KOPT-K1 (cell line): ENCODE measurements at regions not wholly inside any gene's neighbourhood (a gene's known extent, or its start where the extent isn't known, plus 50 kb on each side); places are given as distances from the start of the nearest gene placed in this dataset.
"Not testable (repeated sequence)": the region's sequence is repeated elsewhere in the genome, so short reads cannot be mapped to it uniquely, and the experiment has no call there.

Source experiments
- H3K27ac ChIP-seq: fragments of 200-600 bp; sonication (generic); 2 replicates; pipeline ENCODE4 v1.5.1; 2016; ENCODE audit warnings: antibody characterized with exemption, mild to moderate bottlenecking, low read depth, low read length; ENCODE audit not compliant: poor library complexity, severe bottlenecking
- H3K36me3 ChIP-seq: fragments of 200-600 bp; sonication (generic); 2 replicates; pipeline ENCODE4 v1.5.1; 2017; ENCODE audit warnings: antibody characterized with exemption, mild to moderate bottlenecking, low read length, moderate library complexity; ENCODE audit not compliant: insufficient read depth
- H3K9me3 ChIP-seq: fragments of 200-600 bp; sonication (generic); 2 replicates; pipeline ENCODE4 v1.5.1; 2017; ENCODE audit warnings: antibody characterized with exemption, low read length, mild to moderate bottlenecking; ENCODE audit not compliant: insufficient read depth, poor library complexity, severe bottlenecking

GRCh38 chr3:22360970-22361369 lies 610.0 kb upstream of the ZNF385D start:
- Histone ChIP-seq H3K9me3 (no peaks in the 10 kb centered on the region), H3K27ac (no peak overlapping the region), H3K36me3 (no peaks in the 10 kb centered on the region)

- no peaks in the 10 kb centered on the region for H3K36me3 ChIP-seq
- no peak overlapping the region for H3K27ac ChIP-seq
- H3K9me3 ChIP-seq: no peaks in the 10 kb centered on the region
These were observed 610.5 kb upstream of the ZNF385D start for GRCh38 chr3:22361521-22361920.

- H3K27ac ChIP-seq: no peak overlapping the region
- no peaks in the 10 kb centered on the region for H3K36me3 ChIP-seq
- no peaks in the 10 kb centered on the region for H3K9me3 ChIP-seq
These were observed 613.8 kb upstream of the ZNF385D start for GRCh38 chr3:22364851-22365250.

GRCh38 chr3:22366781-22367180 lies 615.8 kb upstream of the ZNF385D start:
- no peaks in the 10 kb centered on the region for H3K36me3 ChIP-seq
- peaks cover 7% of the 10 kb centered on the region for H3K9me3 ChIP-seq
- H3K27ac ChIP-seq: no peak overlapping the region

- H3K9me3 ChIP-seq: peaks cover 15% of the 10 kb centered on the region
- H3K27ac ChIP-seq: no peak overlapping the region
- H3K36me3 ChIP-seq: no peaks in the 10 kb centered on the region
These were observed 620.0 kb upstream of the ZNF385D start for GRCh38 chr3:22371036-22371435.

GRCh38 chr3:22371607-22372291 lies 620.7 kb upstream of the ZNF385D start:
- H3K9me3 ChIP-seq: peaks cover 15% of the 10 kb centered on the region
- H3K36me3 ChIP-seq: no peaks in the 10 kb centered on the region
- H3K27ac ChIP-seq: no peak overlapping the region

- Histone ChIP-seq H3K36me3 (no peaks in the 10 kb centered on the region), H3K27ac (no peak overlapping the region), H3K9me3 (peaks cover 15% of the 10 kb centered on the region)
These were observed 621.5 kb upstream of the ZNF385D start for GRCh38 chr3:22372292-22373062.

- Histone ChIP-seq H3K27ac (no peak overlapping the region), H3K36me3 (no peaks in the 10 kb centered on the region), H3K9me3 (peaks cover 15% of the 10 kb centered on the region)
These were observed 622.2 kb upstream of the ZNF385D start for GRCh38 chr3:22373182-22373581.

- Histone ChIP-seq H3K9me3 (peaks cover 15% of the 10 kb centered on the region), H3K27ac (no peak overlapping the region), H3K36me3 (no peaks in the 10 kb centered on the region)
These were observed 622.8 kb upstream of the ZNF385D start for GRCh38 chr3:22373827-22374226.

GRCh38 chr3:22377421-22377820 lies 626.4 kb upstream of the ZNF385D start:
- H3K27ac ChIP-seq: no peak overlapping the region
- peaks cover 3% of the 10 kb centered on the region for H3K9me3 ChIP-seq
- no peaks in the 10 kb centered on the region for H3K36me3 ChIP-seq

- no peak overlapping the region for H3K27ac ChIP-seq
- H3K36me3 ChIP-seq: no peaks in the 10 kb centered on the region
- H3K9me3 ChIP-seq: no peaks in the 10 kb centered on the region
These were observed 627.9 kb upstream of the ZNF385D start for GRCh38 chr3:22378869-22379268.

- H3K9me3 ChIP-seq: no peaks in the 10 kb centered on the region
- no peak overlapping the region for H3K27ac ChIP-seq
- H3K36me3 ChIP-seq: no peaks in the 10 kb centered on the region
These were observed 629.2 kb upstream of the ZNF385D start for GRCh38 chr3:22380253-22380652.

- not testable (repeated sequence) for H3K27ac ChIP-seq, H3K9me3 ChIP-seq, H3K36me3 ChIP-seq
These were observed 630.6 kb upstream of the ZNF385D start for GRCh38 chr3:22381564-22381963.

GRCh38 chr3:22383285-22383684 lies 632.3 kb upstream of the ZNF385D start:
- Histone ChIP-seq H3K36me3 (no peaks in the 10 kb centered on the region), H3K9me3 (no peaks in the 10 kb centered on the region), H3K27ac (no peak overlapping the region)

GRCh38 chr3:22386107-22386506 lies 635.1 kb upstream of the ZNF385D start:
- Histone ChIP-seq H3K36me3 (no peaks in the 10 kb centered on the region), H3K9me3 (no peaks in the 10 kb centered on the region), H3K27ac (no peak overlapping the region)

- H3K27ac ChIP-seq: no peak overlapping the region
- no peaks in the 10 kb centered on the region for H3K9me3 ChIP-seq
- no peaks in the 10 kb centered on the region for H3K36me3 ChIP-seq
These were observed 641.3 kb upstream of the ZNF385D start for GRCh38 chr3:22392286-22392685.
